WTC11 (cell line): ENCODE measurements at regions not wholly inside any gene's neighbourhood (a gene's known extent, or its start where the extent isn't known, plus 50 kb on each side); places are given as distances from the start of the nearest gene placed in this dataset.

Experiments
- ATAC-seq: fragments of 200-7000 bp; cut with Tn5 transposase; 2 replicates; pipeline ENCODE4 v1.10.0; 2021; ENCODE audit warnings: mild to moderate bottlenecking, moderate library complexity
- CTCF ChIA-PET: fragments of 300-600 bp; sonication (Branson Sonifier 250); formaldehyde crosslinking; loops from one replicate; lab custom pipeline; 2021; ENCODE audit warnings: antibody characterized with exemption; lab: Charles Lee
- POLR2A ChIA-PET: fragments of 350-600 bp; sonication (Branson Sonifier 250); formaldehyde crosslinking; loops from one replicate; lab custom pipeline; 2021; ENCODE audit warnings: antibody characterized with exemption; lab: Charles Lee
- DNase-seq: peaks from one replicate; pipeline ENCODE4 v3.0.0; 2021; ENCODE audit warnings: low spot score
- H3K27ac Mint-ChIP-seq: 2 replicates; pipeline ENCODE4 v1.8.0; 2021; ENCODE audit warnings: mixed read lengths
- H3K27me3 Mint-ChIP-seq: 2 replicates; pipeline ENCODE4 v1.8.0; 2021; ENCODE audit warnings: low read depth, mild to moderate bottlenecking, moderate library complexity, mixed read lengths
- H3K36me3 Mint-ChIP-seq: 2 replicates; pipeline ENCODE4 v1.8.0; 2021; ENCODE audit warnings: mixed read lengths
- H3K4me1 Mint-ChIP-seq: 2 replicates; pipeline ENCODE4 v1.8.0; 2022; ENCODE audit warnings: mixed read lengths
- H3K4me3 Mint-ChIP-seq: 2 replicates; pipeline ENCODE4 v1.8.0; 2021; ENCODE audit warnings: mild to moderate bottlenecking, moderate library complexity, mixed read lengths
- H3K9me3 Mint-ChIP-seq: 2 replicates; pipeline ENCODE4 v1.8.0; 2021; ENCODE audit warnings: mixed read lengths
- ATF1 ChIP-seq: sonication (generic); formaldehyde crosslinking; IDR thresholded peaks from 2 replicates; pipeline ENCODE4 v1.8.1; 2023; ENCODE audit warnings: mild to moderate bottlenecking, moderate library complexity, missing genetic modification reagents
- ETV6 ChIP-seq: sonication (generic); formaldehyde crosslinking; IDR thresholded peaks from 2 replicates; pipeline ENCODE4 v1.8.1; 2022; ENCODE audit warnings: mild to moderate bottlenecking, missing genetic modification reagents
- GTF2I ChIP-seq: fragments of 250-450 bp; sonication (Bioruptor Pico); conservative IDR thresholded peaks from 2 replicates; pipeline ENCODE4 v1.4.0; 2021; ENCODE audit warnings: mild to moderate bottlenecking
- HMGA2 ChIP-seq: fragments of 250-450 bp; sonication (Bioruptor Pico); IDR thresholded peaks from 2 replicates; pipeline ENCODE4 v1.4.0; 2021; ENCODE audit warnings: mild to moderate bottlenecking, moderate library complexity
- IRF2 ChIP-seq: sonication (generic); formaldehyde crosslinking; IDR thresholded peaks from 2 replicates; pipeline ENCODE4 v1.8.0; 2022; ENCODE audit warnings: low read depth, missing genetic modification reagents, borderline replicate concordance
- JUN ChIP-seq: sonication (generic); formaldehyde crosslinking; IDR thresholded peaks from 2 replicates; pipeline ENCODE4 v1.8.0; 2023; ENCODE audit warnings: mild to moderate bottlenecking, missing genetic modification reagents
- NR2C2 ChIP-seq: sonication (generic); formaldehyde crosslinking; IDR thresholded peaks from 2 replicates; pipeline ENCODE4 v1.8.0; 2022; ENCODE audit warnings: mild to moderate bottlenecking, missing genetic modification reagents
- SMAD4 ChIP-seq: sonication (generic); formaldehyde crosslinking; IDR thresholded peaks from 2 replicates; pipeline ENCODE4 v1.8.0; 2022; ENCODE audit warnings: mild to moderate bottlenecking, missing genetic modification reagents
- SOX15 ChIP-seq: fragments of 250-450 bp; sonication (Bioruptor Pico); IDR thresholded peaks from 2 replicates; pipeline ENCODE4 v1.9.0; 2021; ENCODE audit warnings: mild to moderate bottlenecking
- SP1 ChIP-seq: sonication (generic); formaldehyde crosslinking; conservative IDR thresholded peaks from 2 replicates; pipeline ENCODE4 v1.8.1; 2022; ENCODE audit warnings: missing genetic modification reagents
- TCF7 ChIP-seq: sonication (generic); formaldehyde crosslinking; IDR thresholded peaks from 2 replicates; pipeline ENCODE4 v1.8.0; 2022; ENCODE audit warnings: mild to moderate bottlenecking, low read depth, missing genetic modification reagents, moderate library complexity
- TEAD1 ChIP-seq: sonication (generic); formaldehyde crosslinking; IDR thresholded peaks from 2 replicates; pipeline ENCODE4 v1.8.0; 2022; ENCODE audit warnings: mild to moderate bottlenecking, missing genetic modification reagents
- TEAD4 ChIP-seq: sonication (generic); formaldehyde crosslinking; IDR thresholded peaks from 2 replicates; pipeline ENCODE4 v1.8.0; 2022; ENCODE audit warnings: mild to moderate bottlenecking, missing genetic modification reagents
- ZNF396 ChIP-seq: fragments of 250-450 bp; sonication (Bioruptor Pico); IDR thresholded peaks from 2 replicates; pipeline ENCODE4 v1.8.0; 2021; ENCODE audit warnings: mild to moderate bottlenecking, moderate library complexity, borderline replicate concordance
- ZNF416 ChIP-seq: fragments of 250-450 bp; sonication (Bioruptor Pico); IDR thresholded peaks from 2 replicates; pipeline ENCODE4 v1.9.0; 2021; ENCODE audit warnings: mild to moderate bottlenecking, inconsistent platforms
- TF ChIP-seq, protein P1 (sequence below): sonication (generic); formaldehyde crosslinking; IDR thresholded peaks from 2 replicates; pipeline ENCODE4 v1.8.1; 2022; ENCODE audit warnings: mild to moderate bottlenecking, missing genetic modification reagents, moderate library complexity, borderline replicate concordance
- TF ChIP-seq, protein P2 (sequence below): sonication (generic); formaldehyde crosslinking; conservative IDR thresholded peaks from 2 replicates; pipeline ENCODE4 v1.8.1; 2023; ENCODE audit warnings: mild to moderate bottlenecking, low read depth, missing genetic modification reagents, moderate library complexity
- TF ChIP-seq, protein P3 (sequence below): sonication (generic); formaldehyde crosslinking; IDR thresholded peaks from 2 replicates; pipeline ENCODE4 v1.8.1; 2023; ENCODE audit warnings: mild to moderate bottlenecking, missing genetic modification reagents
- TF ChIP-seq, protein P4 (sequence below): sonication (generic); formaldehyde crosslinking; IDR thresholded peaks from 2 replicates; pipeline ENCODE4 v1.8.1; 2023; ENCODE audit warnings: mild to moderate bottlenecking, missing genetic modification reagents, moderate library complexity
- TF ChIP-seq, protein P5 (sequence below): sonication (generic); formaldehyde crosslinking; IDR thresholded peaks from 2 replicates; pipeline ENCODE4 v1.8.1; 2022; ENCODE audit warnings: low read depth, mild to moderate bottlenecking, moderate library complexity, missing genetic modification reagents, borderline replicate concordance
- TF ChIP-seq, protein P6 (sequence below): fragments of 200-600 bp; IDR thresholded peaks from 2 replicates; pipeline ENCODE4 v1.8.0; 2022; ENCODE audit warnings: antibody characterized with exemption
- TF ChIP-seq, protein P7 (sequence below): sonication (generic); formaldehyde crosslinking; IDR thresholded peaks from 2 replicates; pipeline ENCODE4 v1.8.0; 2022; ENCODE audit warnings: mild to moderate bottlenecking, missing genetic modification reagents

DNA sequence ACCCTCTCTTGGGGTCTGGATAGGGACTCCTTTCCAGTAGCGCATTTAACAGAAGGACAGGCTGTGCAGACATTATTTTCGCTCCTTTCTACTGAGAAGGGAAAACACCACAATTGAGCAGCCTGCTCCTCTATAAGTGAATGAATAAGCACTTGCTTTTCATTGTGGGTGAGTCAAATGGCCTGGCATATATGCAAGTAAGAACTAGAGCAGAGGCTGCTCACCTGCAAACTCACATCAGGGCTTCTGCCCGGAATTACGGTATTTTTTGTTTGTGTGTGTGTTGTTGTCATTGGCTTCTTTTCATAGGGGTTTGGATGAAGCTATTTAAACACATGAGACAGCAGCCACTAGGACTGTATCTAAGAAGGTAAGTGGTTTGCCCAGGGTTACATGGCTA is 200.1 kb upstream of the CAMK1G start:
- Mint-ChIP-seq H3K4me3 (no peak overlapping the region), H3K27ac (peak overlapping the region; percentile 99), H3K27me3 (no peaks in the 10 kb centered on the region), H3K36me3 (no peaks in the 10 kb centered on the region; the same call in 1 of the 2 replicates), H3K9me3 (peaks cover 4% of the 10 kb centered on the region; the same call in 1 of the 2 replicates), H3K4me1 (peaks cover 92% of the 10 kb centered on the region)
- POLR2A ChIA-PET = interaction anchor here (1.3 to 1.5 kb wide), 2 partner anchors 20 to 50 kb away, joined by 3 to 5 read pairs; no protein-coding TSS in a partner anchor
- ATAC-seq (peak; percentile 11), DNase-seq (no peak)
- TF ChIP-seq TEAD1 (CRISPR knock-in tag) (0 out of 2 replicates have a peak, but pooled peaks have one; percentile 2), HMGA2 (CRISPR knock-in tag) (no peak)
- CTCF ChIA-PET = interaction anchor here (0.9 to 2.3 kb wide), 5 partner anchors 20 to 50 kb away, joined by 3 to 12 read pairs (median 4); no protein-coding TSS in a partner anchor

DNA sequence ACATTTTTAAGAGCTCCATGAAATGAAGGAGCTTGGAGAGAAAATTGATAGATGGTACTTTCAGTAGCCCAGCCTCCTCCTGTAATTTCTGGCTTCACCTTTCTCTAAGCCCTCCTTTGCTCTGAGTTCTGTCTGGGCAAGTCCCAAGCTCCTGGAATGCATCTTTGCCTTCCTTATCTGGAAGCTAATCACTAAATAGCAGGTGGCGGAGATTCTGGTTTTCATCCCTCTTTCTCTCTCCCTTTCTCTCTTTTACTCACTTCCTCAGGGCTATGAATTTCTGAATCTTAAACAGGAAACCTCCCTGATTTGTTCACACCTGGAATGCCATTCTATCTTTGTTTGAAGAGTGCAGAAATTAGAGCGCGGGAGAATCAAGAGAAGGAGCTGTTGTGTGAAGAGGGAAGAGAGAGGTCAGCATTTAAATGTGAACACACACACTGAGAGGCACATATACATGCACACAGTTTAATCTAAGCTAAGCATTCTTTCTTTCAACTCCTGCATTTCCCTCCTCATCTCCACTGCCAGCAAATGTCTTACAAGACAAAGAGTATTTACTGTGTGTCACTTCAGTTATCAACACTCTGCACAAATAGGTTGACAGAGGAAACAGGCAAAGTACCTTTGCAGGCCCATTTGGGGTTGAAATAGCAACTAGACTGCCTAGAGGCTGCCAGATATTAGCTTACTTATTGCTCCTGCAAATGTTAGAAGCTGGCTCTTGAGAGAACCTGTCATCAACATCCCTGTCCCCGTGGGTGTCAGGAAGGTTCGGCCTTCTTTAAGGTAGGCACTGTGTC is 199.4 kb upstream of the CAMK1G start:
- ATAC-seq = peak; percentile 78
- POLR2A ChIA-PET = interaction anchor here (1.3 to 1.5 kb wide), 2 partner anchors 21 to 49 kb away, joined by 3 to 5 read pairs; no protein-coding TSS in a partner anchor
- DNase-seq = no peak
- peak overlapping the region; percentile 99 for H3K27ac Mint-ChIP-seq
- peaks cover 5% of the 10 kb centered on the region for H3K9me3 Mint-ChIP-seq
- H3K4me3 Mint-ChIP-seq = peak overlapping the region; percentile 11; the same call in 1 of the 2 replicates
- CTCF ChIA-PET = interaction anchor here (0.8 to 2.3 kb wide), 8 partner anchors 8 to 165 kb away, joined by 3 to 12 read pairs (median 4); no protein-coding TSS in a partner anchor
- H3K36me3 Mint-ChIP-seq = peaks cover 6% of the 10 kb centered on the region
- H3K4me1 Mint-ChIP-seq = peaks cover 89% of the 10 kb centered on the region
- H3K27me3 Mint-ChIP-seq = no peaks in the 10 kb centered on the region; the same call in 1 of the 2 replicates
- TF ChIP-seq SP1 (CRISPR knock-in tag) (0 out of 2 replicates have a peak, but pooled peaks have one; percentile 2), TCF7 (no peak), GTF2I (CRISPR knock-in tag) (no peak), ATF1 (CRISPR knock-in tag) (no peak), TEAD4 (CRISPR knock-in tag) (no peak), ZNF396 (CRISPR knock-in tag) (no peak), SMAD4 (CRISPR knock-in tag) (no peak), JUN (no peak), NR2C2 (CRISPR knock-in tag) (no peak), IRF2 (CRISPR knock-in tag) (no peak), ZNF416 (no peak), ETV6 (CRISPR knock-in tag) (0 out of 2 replicates have a peak, but pooled peaks have one; percentile 74), SOX15 (CRISPR knock-in tag) (no peak)
- TF ChIP-seq, protein P1, sequence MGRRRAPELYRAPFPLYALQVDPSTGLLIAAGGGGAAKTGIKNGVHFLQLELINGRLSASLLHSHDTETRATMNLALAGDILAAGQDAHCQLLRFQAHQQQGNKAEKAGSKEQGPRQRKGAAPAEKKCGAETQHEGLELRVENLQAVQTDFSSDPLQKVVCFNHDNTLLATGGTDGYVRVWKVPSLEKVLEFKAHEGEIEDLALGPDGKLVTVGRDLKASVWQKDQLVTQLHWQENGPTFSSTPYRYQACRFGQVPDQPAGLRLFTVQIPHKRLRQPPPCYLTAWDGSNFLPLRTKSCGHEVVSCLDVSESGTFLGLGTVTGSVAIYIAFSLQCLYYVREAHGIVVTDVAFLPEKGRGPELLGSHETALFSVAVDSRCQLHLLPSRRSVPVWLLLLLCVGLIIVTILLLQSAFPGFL = no peak
- TF ChIP-seq, protein P2, sequence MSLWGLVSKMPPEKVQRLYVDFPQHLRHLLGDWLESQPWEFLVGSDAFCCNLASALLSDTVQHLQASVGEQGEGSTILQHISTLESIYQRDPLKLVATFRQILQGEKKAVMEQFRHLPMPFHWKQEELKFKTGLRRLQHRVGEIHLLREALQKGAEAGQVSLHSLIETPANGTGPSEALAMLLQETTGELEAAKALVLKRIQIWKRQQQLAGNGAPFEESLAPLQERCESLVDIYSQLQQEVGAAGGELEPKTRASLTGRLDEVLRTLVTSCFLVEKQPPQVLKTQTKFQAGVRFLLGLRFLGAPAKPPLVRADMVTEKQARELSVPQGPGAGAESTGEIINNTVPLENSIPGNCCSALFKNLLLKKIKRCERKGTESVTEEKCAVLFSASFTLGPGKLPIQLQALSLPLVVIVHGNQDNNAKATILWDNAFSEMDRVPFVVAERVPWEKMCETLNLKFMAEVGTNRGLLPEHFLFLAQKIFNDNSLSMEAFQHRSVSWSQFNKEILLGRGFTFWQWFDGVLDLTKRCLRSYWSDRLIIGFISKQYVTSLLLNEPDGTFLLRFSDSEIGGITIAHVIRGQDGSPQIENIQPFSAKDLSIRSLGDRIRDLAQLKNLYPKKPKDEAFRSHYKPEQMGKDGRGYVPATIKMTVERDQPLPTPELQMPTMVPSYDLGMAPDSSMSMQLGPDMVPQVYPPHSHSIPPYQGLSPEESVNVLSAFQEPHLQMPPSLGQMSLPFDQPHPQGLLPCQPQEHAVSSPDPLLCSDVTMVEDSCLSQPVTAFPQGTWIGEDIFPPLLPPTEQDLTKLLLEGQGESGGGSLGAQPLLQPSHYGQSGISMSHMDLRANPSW (CRISPR knock-in tag) = no peak
- TF ChIP-seq, protein P3, sequence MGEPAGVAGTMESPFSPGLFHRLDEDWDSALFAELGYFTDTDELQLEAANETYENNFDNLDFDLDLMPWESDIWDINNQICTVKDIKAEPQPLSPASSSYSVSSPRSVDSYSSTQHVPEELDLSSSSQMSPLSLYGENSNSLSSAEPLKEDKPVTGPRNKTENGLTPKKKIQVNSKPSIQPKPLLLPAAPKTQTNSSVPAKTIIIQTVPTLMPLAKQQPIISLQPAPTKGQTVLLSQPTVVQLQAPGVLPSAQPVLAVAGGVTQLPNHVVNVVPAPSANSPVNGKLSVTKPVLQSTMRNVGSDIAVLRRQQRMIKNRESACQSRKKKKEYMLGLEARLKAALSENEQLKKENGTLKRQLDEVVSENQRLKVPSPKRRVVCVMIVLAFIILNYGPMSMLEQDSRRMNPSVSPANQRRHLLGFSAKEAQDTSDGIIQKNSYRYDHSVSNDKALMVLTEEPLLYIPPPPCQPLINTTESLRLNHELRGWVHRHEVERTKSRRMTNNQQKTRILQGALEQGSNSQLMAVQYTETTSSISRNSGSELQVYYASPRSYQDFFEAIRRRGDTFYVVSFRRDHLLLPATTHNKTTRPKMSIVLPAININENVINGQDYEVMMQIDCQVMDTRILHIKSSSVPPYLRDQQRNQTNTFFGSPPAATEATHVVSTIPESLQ (CRISPR knock-in tag) = no peak
- TF ChIP-seq, protein P4, sequence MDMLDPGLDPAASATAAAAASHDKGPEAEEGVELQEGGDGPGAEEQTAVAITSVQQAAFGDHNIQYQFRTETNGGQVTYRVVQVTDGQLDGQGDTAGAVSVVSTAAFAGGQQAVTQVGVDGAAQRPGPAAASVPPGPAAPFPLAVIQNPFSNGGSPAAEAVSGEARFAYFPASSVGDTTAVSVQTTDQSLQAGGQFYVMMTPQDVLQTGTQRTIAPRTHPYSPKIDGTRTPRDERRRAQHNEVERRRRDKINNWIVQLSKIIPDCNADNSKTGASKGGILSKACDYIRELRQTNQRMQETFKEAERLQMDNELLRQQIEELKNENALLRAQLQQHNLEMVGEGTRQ (CRISPR knock-in tag) = no peak
- TF ChIP-seq, protein P5, sequence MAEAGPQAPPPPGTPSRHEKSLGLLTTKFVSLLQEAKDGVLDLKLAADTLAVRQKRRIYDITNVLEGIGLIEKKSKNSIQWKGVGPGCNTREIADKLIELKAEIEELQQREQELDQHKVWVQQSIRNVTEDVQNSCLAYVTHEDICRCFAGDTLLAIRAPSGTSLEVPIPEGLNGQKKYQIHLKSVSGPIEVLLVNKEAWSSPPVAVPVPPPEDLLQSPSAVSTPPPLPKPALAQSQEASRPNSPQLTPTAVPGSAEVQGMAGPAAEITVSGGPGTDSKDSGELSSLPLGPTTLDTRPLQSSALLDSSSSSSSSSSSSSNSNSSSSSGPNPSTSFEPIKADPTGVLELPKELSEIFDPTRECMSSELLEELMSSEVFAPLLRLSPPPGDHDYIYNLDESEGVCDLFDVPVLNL (CRISPR knock-in tag) = no peak
- TF ChIP-seq, protein P6, sequence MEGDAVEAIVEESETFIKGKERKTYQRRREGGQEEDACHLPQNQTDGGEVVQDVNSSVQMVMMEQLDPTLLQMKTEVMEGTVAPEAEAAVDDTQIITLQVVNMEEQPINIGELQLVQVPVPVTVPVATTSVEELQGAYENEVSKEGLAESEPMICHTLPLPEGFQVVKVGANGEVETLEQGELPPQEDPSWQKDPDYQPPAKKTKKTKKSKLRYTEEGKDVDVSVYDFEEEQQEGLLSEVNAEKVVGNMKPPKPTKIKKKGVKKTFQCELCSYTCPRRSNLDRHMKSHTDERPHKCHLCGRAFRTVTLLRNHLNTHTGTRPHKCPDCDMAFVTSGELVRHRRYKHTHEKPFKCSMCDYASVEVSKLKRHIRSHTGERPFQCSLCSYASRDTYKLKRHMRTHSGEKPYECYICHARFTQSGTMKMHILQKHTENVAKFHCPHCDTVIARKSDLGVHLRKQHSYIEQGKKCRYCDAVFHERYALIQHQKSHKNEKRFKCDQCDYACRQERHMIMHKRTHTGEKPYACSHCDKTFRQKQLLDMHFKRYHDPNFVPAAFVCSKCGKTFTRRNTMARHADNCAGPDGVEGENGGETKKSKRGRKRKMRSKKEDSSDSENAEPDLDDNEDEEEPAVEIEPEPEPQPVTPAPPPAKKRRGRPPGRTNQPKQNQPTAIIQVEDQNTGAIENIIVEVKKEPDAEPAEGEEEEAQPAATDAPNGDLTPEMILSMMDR = no peak
- TF ChIP-seq, protein P7, sequence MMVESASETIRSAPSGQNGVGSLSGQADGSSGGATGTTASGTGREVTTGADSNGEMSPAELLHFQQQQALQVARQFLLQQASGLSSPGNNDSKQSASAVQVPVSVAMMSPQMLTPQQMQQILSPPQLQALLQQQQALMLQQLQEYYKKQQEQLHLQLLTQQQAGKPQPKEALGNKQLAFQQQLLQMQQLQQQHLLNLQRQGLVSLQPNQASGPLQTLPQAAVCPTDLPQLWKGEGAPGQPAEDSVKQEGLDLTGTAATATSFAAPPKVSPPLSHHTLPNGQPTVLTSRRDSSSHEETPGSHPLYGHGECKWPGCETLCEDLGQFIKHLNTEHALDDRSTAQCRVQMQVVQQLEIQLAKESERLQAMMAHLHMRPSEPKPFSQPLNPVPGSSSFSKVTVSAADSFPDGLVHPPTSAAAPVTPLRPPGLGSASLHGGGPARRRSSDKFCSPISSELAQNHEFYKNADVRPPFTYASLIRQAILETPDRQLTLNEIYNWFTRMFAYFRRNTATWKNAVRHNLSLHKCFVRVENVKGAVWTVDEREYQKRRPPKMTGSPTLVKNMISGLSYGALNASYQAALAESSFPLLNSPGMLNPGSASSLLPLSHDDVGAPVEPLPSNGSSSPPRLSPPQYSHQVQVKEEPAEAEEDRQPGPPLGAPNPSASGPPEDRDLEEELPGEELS (CRISPR knock-in tag) = peak; percentile 35; the same call in 1 of the 2 replicates
